K562 (cell line): ENCODE measurements at regions not wholly inside any gene's neighbourhood (a gene's known extent, or its start where the extent isn't known, plus 50 kb on each side); places are given as distances from the start of the nearest gene placed in this dataset.

ENCODE experiments used
- ATAC-seq: fragments of 200-7000 bp; cut with Tn5 transposase; 3 replicates; pipeline ENCODE4 v1.9.1; 2020; ENCODE audit warnings: moderate library complexity
- BruUV-seq: library from RNA; stranded (reverse); fragments of 400-500 nt; replicated peaks from 2 replicates; lab custom pipeline; 2021; lab: Mats Ljungman, UMichigan
- CTCF ChIA-PET: fragments of 300-600 bp; formaldehyde crosslinking; extraction: SDS; loops from one replicate; lab custom pipeline; 2021; ENCODE audit warnings: low intra/inter-chr PET ratio; lab: Yijun Ruan, JAX
- POLR2A ChIA-PET: fragments of 300-600, 350-650 bp; sonication (Branson Sonifier 250); formaldehyde crosslinking; extraction: SDS; loops from one replicate; lab custom pipeline; 2021; ENCODE audit warnings: antibody characterized with exemption, inconsistent platforms; lab: Yijun Ruan, JAX
- DNase-seq, 4 experiments: peaks; one replicate each; pipeline versions ENCODE4 v3.0.0 to v3.0.0-alpha.2; 2011 to 2018; ENCODE audit warnings: low spot score in 3 of 4, mixed read lengths in 3 of 4; ENCODE audit errors: extremely low read depth in 1 of 4
- FAIRE-seq: peaks from 2 replicates; lab custom pipeline; 2011; peaks lifted over from hg19 to GRCh38; lab: Jason Lieb, UNC
- H2AFZ ChIP-seq: 2 replicates; pipeline ENCODE4 v1.6.0; 2011; ENCODE audit warnings: low read depth, low read length, control low read depth, inconsistent platforms
- H3K27ac ChIP-seq: fragments of 200-600 bp; 3 replicates; pipeline ENCODE4 v1.8.0; 2011; ENCODE audit warnings: low read depth, mild to moderate bottlenecking, control low read depth, inconsistent platforms, low read length, moderate library complexity, mixed read lengths; ENCODE audit errors: extremely low read depth
- H3K27me3 ChIP-seq, 2 experiments: fragments of 300-600 bp in 1 of 2; 2 replicates in 1 of 2; 3 replicates in 1 of 2; pipeline versions ENCODE4 v1.6.0 to v1.8.0; 2011; ENCODE audit warnings: inconsistent platforms in 2 of 2, low read length in 2 of 2, mild to moderate bottlenecking in 1 of 2, mixed read lengths in 1 of 2, moderate library complexity in 1 of 2; ENCODE audit not compliant: control insufficient read depth in 2 of 2, insufficient read depth in 2 of 2
- H3K36me3 ChIP-seq: fragments of 300-600 bp; 3 replicates; pipeline ENCODE4 v1.8.0; 2011; ENCODE audit warnings: mild to moderate bottlenecking, low read length, inconsistent platforms; ENCODE audit not compliant: control insufficient read depth, insufficient read depth
- H3K4me1 ChIP-seq, 2 experiments: fragments of 200-600 bp in 1 of 2; replicated peaks in 1 of 2; 2 replicates in 1 of 2; 3 replicates in 1 of 2; pipeline versions ENCODE4 v1.5.1 to v1.8.0; 2011; ENCODE audit warnings: inconsistent platforms in 2 of 2, low read length in 2 of 2, mild to moderate bottlenecking in 1 of 2, mixed read lengths in 1 of 2, moderate library complexity in 1 of 2; ENCODE audit not compliant: control insufficient read depth in 2 of 2, insufficient read depth in 2 of 2
- H3K4me2 ChIP-seq: 2 replicates; pipeline ENCODE4 v1.6.1; 2011; ENCODE audit warnings: low read length, control low read depth, inconsistent platforms, mixed read lengths; ENCODE audit not compliant: insufficient read depth
- H3K4me3 ChIP-seq: fragments of 200-600 bp; sonication (generic), shearing (Covaris generic); 2 replicates; pipeline ENCODE4 v1.5.1; 2016; ENCODE audit warnings: control low read depth, inconsistent platforms
- H3K79me2 ChIP-seq: fragments of 200-600 bp; 3 replicates; pipeline ENCODE4 v1.8.0; 2011; ENCODE audit warnings: low read length, inconsistent platforms; ENCODE audit not compliant: control insufficient read depth, insufficient read depth
- H3K9ac ChIP-seq, 2 experiments: 2 replicates each; pipeline versions ENCODE4 v1.6.0 to v1.6.1; 2011; ENCODE audit warnings: low read depth in 2 of 2, low read length in 2 of 2, control low read depth in 1 of 2, inconsistent platforms in 1 of 2, mild to moderate bottlenecking in 1 of 2, mixed read lengths in 1 of 2; ENCODE audit not compliant: insufficient read depth in 1 of 2
- H3K9me1 ChIP-seq: one replicate; pipeline ENCODE4 v1.6.0; 2011; ENCODE audit warnings: inconsistent platforms, mild to moderate bottlenecking, low read length, moderate library complexity; ENCODE audit not compliant: control insufficient read depth, insufficient read depth
- H3K9me3 ChIP-seq: replicated peaks from 2 replicates; pipeline ENCODE4 v1.5.1; 2011; ENCODE audit warnings: low read depth, low read length, inconsistent platforms; ENCODE audit not compliant: control insufficient read depth, insufficient read depth
- H4K20me1 ChIP-seq: replicated peaks from 2 replicates; pipeline ENCODE4 v1.6.1; 2011; ENCODE audit warnings: low read length, inconsistent platforms, mixed read lengths; ENCODE audit not compliant: control insufficient read depth, insufficient read depth
- ADNP ChIP-seq: fragments of 200-800 bp; sonication (Bioruptor generic); IDR thresholded peaks from 2 replicates; pipeline ENCODE4 v1.6.1; 2016; ENCODE audit warnings: missing genetic modification characterization, missing compliant biosample characterization
- CTCF ChIP-seq, 3 experiments: IDR thresholded peaks in 2 of 3; conservative IDR thresholded peaks in 1 of 3; 2 replicates each; pipeline ENCODE4 v1.5.1; 2011 to 2012; ENCODE audit warnings: low read length in 3 of 3, mild to moderate bottlenecking in 3 of 3, control low read depth in 2 of 3, improper control_type of control experiment in 1 of 3, inconsistent platforms in 1 of 3, low read depth in 1 of 3, mixed read lengths in 1 of 3, moderate library complexity in 1 of 3; ENCODE audit not compliant: insufficient read depth in 2 of 3
- FOXA3 ChIP-seq, 2 experiments: fragments of 450-650 bp in 1 of 2; sonication (generic) in 1 of 2; formaldehyde crosslinking; IDR thresholded peaks in 1 of 2; conservative IDR thresholded peaks in 1 of 2; 2 replicates each; pipeline versions ENCODE4 v1.4.0 to v1.8.0; 2020 to 2022; ENCODE audit warnings: mild to moderate bottlenecking in 2 of 2, missing genetic modification reagents in 1 of 2
- HNRNPK ChIP-seq: fragments of 200-400 bp; formaldehyde crosslinking; IDR thresholded peaks from one replicate; pipeline ENCODE4 v1.6.1; 2018; ENCODE audit warnings: mild to moderate bottlenecking, low read depth, low read length; ENCODE audit not compliant: poor library complexity, severe bottlenecking
- PHF8 ChIP-seq: fragments of 200-600 bp; sonication (generic); IDR thresholded peaks from 2 replicates; pipeline ENCODE4 v1.6.1; 2012; ENCODE audit warnings: mixed run types, mild to moderate bottlenecking, inconsistent platforms, low read length, moderate library complexity, borderline replicate concordance
- SMARCC2 ChIP-seq: fragments of 450-650 bp; IDR thresholded peaks from 2 replicates; pipeline ENCODE4 v1.6.1; 2017; ENCODE audit warnings: antibody characterized with exemption, moderate library complexity, mild to moderate bottlenecking, low read depth
- SRSF9 ChIP-seq: fragments of 200-400 bp; formaldehyde crosslinking; IDR thresholded peaks from 2 replicates; pipeline ENCODE4 v1.6.1; 2017; ENCODE audit warnings: low read depth, low read length, borderline replicate concordance
- TCF3 ChIP-seq: sonication (generic); formaldehyde crosslinking; IDR thresholded peaks from 2 replicates; pipeline ENCODE4 v1.4.0; 2020; ENCODE audit warnings: mild to moderate bottlenecking, missing genetic modification reagents
- ZBTB2 ChIP-seq: fragments of 450-650 bp; IDR thresholded peaks from 2 replicates; pipeline ENCODE4 v1.6.1; 2016; ENCODE audit warnings: antibody characterized with exemption
- ZNF3 ChIP-seq: fragments of 250-450 bp; sonication (Bioruptor Pico); IDR thresholded peaks from 2 replicates; pipeline ENCODE4 v1.5.0; 2021; ENCODE audit warnings: mild to moderate bottlenecking, moderate library complexity
- ZNF79 ChIP-seq: fragments of 250-450 bp; sonication (Bioruptor Pico); IDR thresholded peaks from 2 replicates; pipeline ENCODE4 v1.4.0; 2020; ENCODE audit warnings: low read depth, mild to moderate bottlenecking, moderate library complexity
- WGBS: fragments of 100-300 bp; shearing (Covaris generic); methylation state at CpG from one replicate; pipeline ENCODE4 v1.1.6; 2016; ENCODE audit warnings: low coverage, mixed read lengths; ENCODE audit not compliant: insufficient coverage; ENCODE audit errors: missing lambda C conversion rate; 5-methylcytosine and 5-hydroxymethylcytosine counted together
- in situ Hi-C: fragments of 300-500 bp; cut with MboI; formaldehyde crosslinking; loops from 4 replicates; pipeline ENCODE4 v1.15.0; 2018; ENCODE audit warnings: inconsistent platforms, mixed read lengths
- intact Hi-C: fragments of 100-400 bp; cut with micrococcal nuclease; formaldehyde crosslinking; loops from 2 replicates; pipeline ENCODE4 v1.14.2; 2022

- TF ChIP-seq SRSF9 = no peak
- no peak for TF ChIP-seq SMARCC2
- TF ChIP-seq FOXA3 (CRISPR knock-in tag; conservative IDR thresholded peaks at IDR 0.05 in 1 of 2, IDR thresholded peaks at IDR 0.05 in 1 of 2) = no peak
- 0 out of 2 replicates have a peak, but pooled peaks have one; percentile 16 for TF ChIP-seq ADNP (tag)
- peak; percentile 55; the same call in 1 of the 2 replicates for TF ChIP-seq ZNF3
Observed at GRCh38 chr1:31498376-31499040, 77.8 kb upstream of the TINAGL1 start (continued).

GRCh38 chr1:31501505-31501904 is 74.8 kb upstream of the TINAGL1 start:
- no TSS peak for BruUV-seq
- Histone ChIP-seq H2AFZ (no peak overlapping the region), H3K4me1 (peaks cover 0 to 7% of the 10 kb centered on the region in 2 experiments; a peak in 2 of 5 replicates), H3K9ac (no peak overlapping the region; a peak in 1 of 4 replicates), H3K27me3 (peaks cover 27 to 66% of the 10 kb centered on the region in 2 experiments), H3K4me3 (no peak overlapping the region), H3K36me3 (no peaks in the 10 kb centered on the region), H3K79me2 (no peaks in the 10 kb centered on the region), H3K4me2 (no peak overlapping the region), H3K9me1 (no peaks in the 10 kb centered on the region), H4K20me1 (peaks cover 10% of the 10 kb centered on the region; the same call in 1 of the 2 replicates), H3K9me3 (no peaks in the 10 kb centered on the region), H3K27ac (no peak overlapping the region)
- CTCF ChIA-PET = no interaction called here
- intact Hi-C loops (no loop called here), in situ Hi-C loops (no loop called here)
- POLR2A ChIA-PET = interaction anchor here (0.6 kb wide), 1 partner anchor 271 kb away, joined by 3 read pairs; no protein-coding TSS in a partner anchor
- DNase-seq (no peak), FAIRE-seq (no peak), ATAC-seq (peak; percentile 70)
- WGBS = 1% methylated on average over 5 of the region's 5 CpGs
- no peak for TF ChIP-seq ZNF79 (CRISPR knock-in tag)
- TF ChIP-seq HNRNPK = no peak
- no peak for TF ChIP-seq PHF8
- no peak for TF ChIP-seq ZBTB2
- no peak for TF ChIP-seq TCF3
- TF ChIP-seq CTCF (IDR thresholded peaks at IDR 0.05 in 2 of 3, conservative IDR thresholded peaks at IDR 0.05 in 1 of 3; ENCODE audit: insufficient read depth in 2 of 3, low read depth in 1 of 3, low read length in 3 of 3) = peak; percentile 6 to 28 (median 11); a peak in 1 of 6 replicates
